ENCODE measurements at regions not wholly inside any gene's neighbourhood (a gene's known extent, or its start where the extent isn't known, plus 50 kb on each side); places are given as distances from the start of the nearest gene placed in this dataset.

GRCh38 chr11:33551051-33551450 is 149.6 kb downstream of the C11orf91 start:
- TF ChIP-seq CTCF (IDR thresholded peaks at IDR 0.05), result no peak
- no peak for TF ChIP-seq POLR2A (IDR thresholded peaks at IDR 0.05)
